T-cell (primary cell): ENCODE measurements at regions not wholly inside any gene's neighbourhood (a gene's known extent, or its start where the extent isn't known, plus 50 kb on each side); places are given as distances from the start of the nearest gene placed in this dataset.

ENCODE experiments used
- ATAC-seq, 4 experiments: fragments of 200-7000 bp in 3 of 4; fragments of 150-1000 bp in 1 of 4; cut with Tn5 transposase; replicated peaks in 1 of 4; 1 replicate in 3 of 4; 2 replicates in 1 of 4; pipeline ENCODE4 v1.10.0; 2021; ENCODE audit warnings: moderate library complexity in 3 of 4, mild to moderate bottlenecking in 2 of 4, moderate number of reproducible peaks in 1 of 4
- CTCF ChIA-PET, 2 donors: fragments of 300-600 bp; sonication (Branson Sonifier 250); formaldehyde crosslinking; loops; one replicate each; lab custom pipeline; 2022; ENCODE audit warnings: antibody characterized with exemption in 2 of 2; lab: Charles Lee
- POLR2A ChIA-PET, 2 donors: fragments of 300-600 bp; sonication (Branson Sonifier 250); formaldehyde crosslinking; loops; one replicate each; lab custom pipeline; 2022; ENCODE audit warnings: antibody characterized with exemption in 2 of 2; lab: Charles Lee
- DNase-seq, 35 experiments: peaks; one replicate each; pipeline versions ENCODE4 v3.0.0 to v3.0.0-alpha.2; 2013 to 2023
- H3K27ac ChIP-seq: one replicate; pipeline ENCODE4 v1.5.1; 2013; ENCODE audit warnings: low read length
- H3K27me3 ChIP-seq, 2 experiments: replicated peaks in 1 of 2; 1 replicate in 1 of 2; 2 replicates in 1 of 2; pipeline versions ENCODE4 v1.6.1 to v1.7.0; 2013; ENCODE audit warnings: low read length in 1 of 2, mixed read lengths in 1 of 2; ENCODE audit not compliant: control insufficient read depth in 2 of 2, insufficient read depth in 2 of 2; ENCODE audit errors: extremely low read depth in 1 of 2
- H3K36me3 ChIP-seq, 2 donors: 1 replicate in 1 of 2; 2 replicates in 1 of 2; pipeline versions ENCODE4 v1.6.1 to v1.7.0; 2013; ENCODE audit warnings: low read length in 1 of 2; ENCODE audit not compliant: control insufficient read depth in 2 of 2, insufficient read depth in 1 of 2; ENCODE audit errors: extremely low read depth in 1 of 2
- H3K4me1 ChIP-seq, 2 experiments: 1 replicate in 1 of 2; 2 replicates in 1 of 2; pipeline versions ENCODE4 v1.6.1 to v1.7.0; 2013; ENCODE audit warnings: low read length in 2 of 2, mixed read lengths in 1 of 2; ENCODE audit not compliant: insufficient read depth in 2 of 2, control insufficient read depth in 1 of 2; ENCODE audit errors: extremely low read depth in 1 of 2
- H3K4me3 ChIP-seq, 2 donors: 1 replicate in 1 of 2; 2 replicates in 1 of 2; pipeline versions ENCODE4 v1.5.1 to v1.7.0; 2013; ENCODE audit warnings: mild to moderate bottlenecking in 2 of 2, low read length in 1 of 2, moderate library complexity in 1 of 2; ENCODE audit not compliant: control insufficient read depth in 1 of 2; ENCODE audit errors: extremely low read depth in 1 of 2
- H3K9me3 ChIP-seq: 2 replicates; pipeline ENCODE4 v1.7.0; 2013
- H3K27ac Mint-ChIP-seq, 2 donors: one replicate each; pipeline ENCODE4 v1.8.0; 2020 to 2021; ENCODE audit warnings: mild to moderate bottlenecking in 2 of 2, mixed read lengths in 2 of 2
- H3K27me3 Mint-ChIP-seq, 2 donors: one replicate each; pipeline ENCODE4 v1.8.0; 2021 to 2022; ENCODE audit warnings: mixed read lengths in 2 of 2
- H3K36me3 Mint-ChIP-seq: one replicate; pipeline ENCODE4 v1.8.0; 2021; ENCODE audit warnings: mixed read lengths
- H3K4me1 Mint-ChIP-seq, 3 donors: one replicate each; pipeline ENCODE4 v1.8.0; 2020 to 2022; ENCODE audit warnings: mixed read lengths in 3 of 3, mild to moderate bottlenecking in 1 of 3
- H3K4me3 Mint-ChIP-seq, 3 donors: one replicate each; pipeline ENCODE4 v1.8.0; 2020 to 2022; ENCODE audit warnings: mild to moderate bottlenecking in 3 of 3, mixed read lengths in 3 of 3, moderate library complexity in 3 of 3
- H3K9me3 Mint-ChIP-seq, 3 donors: one replicate each; pipeline ENCODE4 v1.8.0; 2020 to 2022; ENCODE audit warnings: mixed read lengths in 3 of 3
- WGBS: methylation state at CpG from one replicate; pipeline ENCODE4 v1.1.5; 2013; ENCODE audit warnings: missing lambda C conversion rate; ENCODE audit not compliant: insufficient coverage; 5-methylcytosine and 5-hydroxymethylcytosine counted together

DNA sequence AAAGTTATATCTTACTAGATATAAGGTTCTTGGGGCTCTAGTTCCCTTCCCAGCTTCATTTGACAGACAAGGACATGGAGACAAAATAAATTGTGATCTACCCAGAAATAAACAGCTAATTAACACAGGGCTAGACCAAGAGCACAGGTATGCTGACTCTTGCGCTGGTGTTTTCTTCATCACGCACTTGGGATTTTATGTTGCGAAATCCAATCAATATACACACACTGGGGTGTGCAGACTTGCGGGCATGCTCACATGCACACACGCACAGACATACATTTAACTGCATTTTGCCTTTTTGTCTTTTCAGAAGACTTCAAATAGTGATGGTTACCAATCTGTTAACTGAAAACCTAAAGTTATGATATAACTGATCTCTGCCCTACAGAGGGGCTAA lies 91.2 kb downstream of the LRATD1 start:
- no peaks in the 10 kb centered on the region for H3K4me1 Mint-ChIP-seq
- H3K27ac Mint-ChIP-seq, result no peak overlapping the region
- H3K27me3 Mint-ChIP-seq, result no peaks in the 10 kb centered on the region
- DNase-seq (no peak), ATAC-seq (no peak)
- no peak overlapping the region for H3K27ac ChIP-seq
- 80% methylated on average over 2 of the region's 5 CpGs for WGBS
- no peaks in the 10 kb centered on the region for H3K36me3 ChIP-seq
- no peaks in the 10 kb centered on the region for H3K36me3 Mint-ChIP-seq
- ChIA-PET POLR2A (no interaction called here), CTCF (no interaction called here)
- H3K4me3 Mint-ChIP-seq, result no peak overlapping the region
- H3K27me3 ChIP-seq, result no peaks in the 10 kb centered on the region
- H3K4me1 ChIP-seq, result no peaks in the 10 kb centered on the region
- no peaks in the 10 kb centered on the region for H3K9me3 ChIP-seq
- peaks cover 3 to 7% (median 3%) of the 10 kb centered on the region in 3 donors for H3K9me3 Mint-ChIP-seq
- no peak overlapping the region for H3K4me3 ChIP-seq

DNA sequence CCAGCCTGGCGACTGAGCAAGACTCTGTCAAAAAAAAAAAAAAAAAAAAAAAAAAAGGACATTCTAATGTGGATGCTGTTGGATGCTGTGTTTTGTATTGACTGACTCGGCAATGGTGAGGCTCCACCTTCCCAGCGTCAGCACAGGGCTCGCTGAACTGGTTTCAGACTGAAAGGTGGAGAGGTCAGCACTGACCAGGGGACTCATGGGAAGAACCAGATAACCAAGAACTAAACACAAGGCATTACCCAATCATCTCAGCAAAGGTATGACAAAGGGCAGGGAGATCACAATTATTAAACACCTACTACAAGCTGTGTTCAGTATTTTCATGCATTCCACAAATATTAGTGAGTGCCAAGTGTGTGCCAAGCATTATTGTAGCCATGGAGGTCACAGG lies 103.2 kb downstream of the LRATD1 start:
- no peaks in the 10 kb centered on the region for H3K36me3 Mint-ChIP-seq
- ATAC-seq, result no peak

DNA sequence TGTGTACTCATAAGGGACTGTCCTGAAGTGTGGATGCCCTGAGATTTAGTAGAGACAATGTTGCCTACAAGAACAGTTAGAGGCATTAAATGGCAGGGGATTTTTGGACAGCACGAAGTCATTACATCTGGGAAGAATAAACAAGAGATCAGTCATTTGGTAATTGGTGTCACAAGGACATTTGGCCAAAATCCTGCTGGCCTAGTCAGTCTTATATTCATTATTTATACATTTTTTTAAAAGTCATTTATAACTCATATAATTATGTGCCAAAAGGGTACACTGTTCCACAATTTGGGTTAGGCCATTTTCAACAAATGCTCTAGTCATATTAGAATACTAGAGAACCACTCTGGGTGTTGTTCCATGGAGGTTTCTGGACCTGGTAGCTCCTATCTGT lies 104.7 kb downstream of the LRATD1 start:
- H3K36me3 ChIP-seq, result no peaks in the 10 kb centered on the region
- Mint-ChIP-seq H3K9me3 (peaks cover 0 to 9% (median 3%) of the 10 kb centered on the region in 3 donors), H3K27me3 (no peaks in the 10 kb centered on the region), H3K4me3 (no peak overlapping the region), H3K36me3 (no peaks in the 10 kb centered on the region), H3K27ac (no peak overlapping the region), H3K4me1 (no peaks in the 10 kb centered on the region)
- ATAC-seq, result no peak
- no peak overlapping the region for H3K4me3 ChIP-seq
- no peak for DNase-seq
- no peaks in the 10 kb centered on the region for H3K27me3 ChIP-seq
- no peaks in the 10 kb centered on the region for H3K9me3 ChIP-seq
- POLR2A ChIA-PET, result no interaction called here
- CTCF ChIA-PET, result interaction anchor here in 1 of 2 donors (0.5 kb wide), 1 partner anchor 1014 kb away, joined by 3 read pairs; no protein-coding TSS in a partner anchor
- H3K27ac ChIP-seq, result no peak overlapping the region
- WGBS, result 40% methylated on average over 1 of the region's 1 CpG
- H3K4me1 ChIP-seq, result no peaks in the 10 kb centered on the region

More for the DNA sequence above, 103.2 kb downstream of the LRATD1 start:
- POLR2A ChIA-PET, result no interaction called here
- H3K4me1 ChIP-seq, result no peaks in the 10 kb centered on the region
- no peaks in the 10 kb centered on the region for H3K27me3 Mint-ChIP-seq
- no peaks in the 10 kb centered on the region for H3K4me1 Mint-ChIP-seq
- DNase-seq, result no peak
- H3K27ac Mint-ChIP-seq, result no peak overlapping the region
- H3K4me3 ChIP-seq, result no peak overlapping the region
- CTCF ChIA-PET, result no interaction called here
- no peaks in the 10 kb centered on the region for H3K9me3 ChIP-seq
- no peaks in the 10 kb centered on the region for H3K27me3 ChIP-seq
- no peak overlapping the region for H3K4me3 Mint-ChIP-seq
- 92% methylated on average over 2 of the region's 4 CpGs for WGBS
- H3K9me3 Mint-ChIP-seq, result peaks cover 0 to 10% (median 3%) of the 10 kb centered on the region in 3 donors
- H3K27ac ChIP-seq, result no peak overlapping the region
- no peaks in the 10 kb centered on the region for H3K36me3 ChIP-seq

DNA sequence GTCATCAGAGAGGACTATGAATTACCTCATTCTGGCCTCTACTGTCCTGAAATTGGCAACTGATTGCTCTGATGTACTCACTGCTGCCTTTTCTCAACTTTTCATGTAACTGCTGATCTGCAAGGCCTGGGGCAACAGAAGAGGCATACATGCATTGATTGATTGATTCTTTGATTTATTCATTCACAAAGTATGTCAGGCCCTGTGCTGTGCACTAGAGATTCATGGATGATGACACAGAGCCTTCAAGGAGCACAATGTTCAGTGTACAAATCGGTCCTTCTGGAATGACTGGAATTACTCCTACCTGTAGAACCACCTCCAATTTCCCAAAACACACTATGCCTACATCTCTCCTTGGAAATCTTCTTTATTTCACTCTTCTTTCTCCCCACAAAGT lies 111.3 kb downstream of the LRATD1 start:
- H3K27ac Mint-ChIP-seq, result no peak overlapping the region
- DNase-seq (no peak), ATAC-seq (no peak)
- H3K9me3 Mint-ChIP-seq, result peaks cover 0 to 4% (median 0%) of the 10 kb centered on the region in 3 donors
- ChIA-PET CTCF (no interaction called here), POLR2A (no interaction called here)
- no peaks in the 10 kb centered on the region for H3K4me1 Mint-ChIP-seq
- 43% methylated on average over 1 of the region's 1 CpG for WGBS
- Histone ChIP-seq H3K27me3 (no peaks in the 10 kb centered on the region), H3K9me3 (no peaks in the 10 kb centered on the region), H3K27ac (no peak overlapping the region), H3K4me3 (no peak overlapping the region), H3K36me3 (no peaks in the 10 kb centered on the region), H3K4me1 (no peaks in the 10 kb centered on the region)
- no peaks in the 10 kb centered on the region for H3K27me3 Mint-ChIP-seq
- no peaks in the 10 kb centered on the region for H3K36me3 Mint-ChIP-seq
- no peak overlapping the region for H3K4me3 Mint-ChIP-seq

DNA sequence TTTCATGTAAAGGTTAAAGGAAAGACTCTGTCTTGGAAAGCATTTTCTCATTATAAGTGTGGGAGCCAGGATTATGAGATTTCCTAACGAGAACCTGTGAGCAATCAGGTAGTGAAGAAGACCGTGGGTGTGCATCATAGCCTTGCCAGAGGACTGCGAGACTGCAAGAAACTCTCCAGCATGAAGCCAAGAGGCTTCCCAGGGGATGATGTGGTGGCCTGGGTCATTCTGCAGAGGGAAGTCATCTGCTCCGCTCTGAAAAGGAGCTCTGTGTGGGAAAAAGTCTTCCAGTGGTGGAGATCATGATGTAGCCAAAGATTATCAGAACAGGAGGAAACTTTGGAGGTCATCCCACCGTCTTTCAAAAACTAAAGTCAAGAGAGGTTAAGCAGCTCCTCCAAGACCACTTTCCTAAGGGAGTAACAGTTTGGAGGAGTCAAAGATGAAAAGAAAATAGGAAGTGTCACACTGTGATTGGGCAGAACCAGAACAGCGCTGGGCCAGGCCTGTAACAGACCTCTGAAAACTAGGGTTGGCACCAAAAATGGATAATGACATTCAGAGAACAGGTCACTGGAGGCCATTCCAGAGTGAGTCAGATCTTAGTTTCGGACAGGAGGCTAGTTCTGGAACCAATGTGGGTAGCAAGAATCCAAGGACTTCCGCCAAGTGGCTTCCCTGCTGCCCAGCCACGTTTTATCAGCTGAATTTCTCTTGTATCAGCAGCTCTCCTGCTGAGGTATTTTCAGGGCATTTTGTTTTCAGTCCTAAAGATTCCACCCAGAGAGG lies 113.0 kb downstream of the LRATD1 start:
- Mint-ChIP-seq H3K4me1 (no peaks in the 10 kb centered on the region), H3K9me3 (peaks cover 0 to 3% (median 0%) of the 10 kb centered on the region in 3 donors), H3K36me3 (no peaks in the 10 kb centered on the region), H3K27me3 (no peaks in the 10 kb centered on the region), H3K27ac (no peak overlapping the region), H3K4me3 (no peak overlapping the region)
- 70% methylated on average over 7 of the region's 9 CpGs for WGBS
- ChIA-PET POLR2A (no interaction called here), CTCF (no interaction called here)
- DNase-seq (no peak), ATAC-seq (no peak)
- H3K27ac ChIP-seq, result no peak overlapping the region
- H3K4me1 ChIP-seq, result no peaks in the 10 kb centered on the region
- H3K36me3 ChIP-seq, result no peaks in the 10 kb centered on the region
- H3K9me3 ChIP-seq, result no peaks in the 10 kb centered on the region
- H3K27me3 ChIP-seq, result no peaks in the 10 kb centered on the region
- no peak overlapping the region for H3K4me3 ChIP-seq

DNA sequence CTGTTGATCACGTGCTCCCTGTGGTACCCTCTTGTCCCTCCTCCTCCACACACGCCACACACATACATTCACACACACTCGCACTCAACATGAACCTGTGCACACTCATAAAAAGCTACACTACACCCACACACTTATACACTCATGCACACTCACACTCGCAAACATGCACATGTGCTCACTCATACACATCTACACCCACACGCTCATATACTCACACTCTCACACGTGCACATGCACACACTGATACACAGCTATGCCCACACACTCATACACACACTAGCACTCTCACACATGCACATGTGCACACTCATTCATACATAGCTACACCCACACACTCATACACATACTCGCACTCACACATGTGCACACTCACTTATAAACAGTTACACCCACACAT lies 113.6 kb downstream of the LRATD1 start:
- Histone ChIP-seq H3K9me3 (no peaks in the 10 kb centered on the region), H3K4me1 (no peaks in the 10 kb centered on the region), H3K27ac (no peak overlapping the region), H3K4me3 (no peak overlapping the region), H3K27me3 (no peaks in the 10 kb centered on the region), H3K36me3 (no peaks in the 10 kb centered on the region)
- 86% methylated on average over 7 of the region's 7 CpGs for WGBS
- no peaks in the 10 kb centered on the region for H3K36me3 Mint-ChIP-seq
- no peak overlapping the region for H3K27ac Mint-ChIP-seq
- CTCF ChIA-PET, result no interaction called here
- no peak for DNase-seq
- ATAC-seq, result no peak
- H3K27me3 Mint-ChIP-seq, result no peaks in the 10 kb centered on the region
- POLR2A ChIA-PET, result no interaction called here
- no peaks in the 10 kb centered on the region for H3K4me1 Mint-ChIP-seq
- H3K9me3 Mint-ChIP-seq, result peaks cover 0 to 3% (median 0%) of the 10 kb centered on the region in 3 donors
- no peak overlapping the region for H3K4me3 Mint-ChIP-seq
